Neural progenitor cell (in vitro differentiated cells): ENCODE measurements at regions not wholly inside any gene's neighbourhood (a gene's known extent, or its start where the extent isn't known, plus 50 kb on each side); places are given as distances from the start of the nearest gene placed in this dataset.

Experiments used
- CTCF ChIP-seq: fragments of 200-600 bp; sonication (generic); IDR thresholded peaks from 2 replicates; pipeline ENCODE4 v1.5.1; 2017; ENCODE audit warnings: antibody characterized with exemption, mild to moderate bottlenecking
- EZH2phosphoT487 ChIP-seq: fragments of 200-600 bp; sonication (generic); IDR thresholded peaks from 2 replicates; pipeline ENCODE4 v1.6.1; 2017; ENCODE audit warnings: antibody characterized with exemption

- TF ChIP-seq CTCF, result no peak
- no peak for TF ChIP-seq EZH2phosphoT487
These were observed 333.1 kb upstream of the CHAC2 start for GRCh38 chr2:53434466-53434865.
